DMS153 (cell line): ENCODE measurements at regions not wholly inside any gene's neighbourhood (a gene's known extent, or its start where the extent isn't known, plus 50 kb on each side); places are given as distances from the start of the nearest gene placed in this dataset.

ENCODE experiments used
- DNase-seq: peaks from one replicate; lab custom pipeline; 2025; lab: John Stamatoyannopoulos, UW

- no peak for DNase-seq
Measured at GRCh38 chr16:73434621-73435020, 386.7 kb upstream of the ZFHX3 start.

- DNase-seq: no peak
Measured at GRCh38 chr16:73433731-73434307, 385.9 kb upstream of the ZFHX3 start.

GRCh38 chr16:73432850-73433730 lies 385.2 kb upstream of the ZFHX3 start:
- DNase-seq: no peak

- DNase-seq: no peak
Measured at GRCh38 chr16:73430138-73430537, 382.2 kb upstream of the ZFHX3 start.

- DNase-seq: no peak
Measured at GRCh38 chr16:73428121-73428520, 380.2 kb upstream of the ZFHX3 start.

- no peak for DNase-seq
Measured at GRCh38 chr16:73427164-73427563, 379.2 kb upstream of the ZFHX3 start.

- no peak for DNase-seq
Measured at GRCh38 chr16:73426433-73427160, 378.7 kb upstream of the ZFHX3 start.

GRCh38 chr16:73420676-73421075 lies 372.7 kb upstream of the ZFHX3 start:
- DNase-seq: no peak

- DNase-seq: no peak
Measured at GRCh38 chr16:73420244-73420643, 372.3 kb upstream of the ZFHX3 start.

GRCh38 chr16:73418691-73419090 lies 370.8 kb upstream of the ZFHX3 start:
- DNase-seq: no peak

GRCh38 chr16:73418051-73418450 lies 370.1 kb upstream of the ZFHX3 start:
- no peak for DNase-seq

- DNase-seq: no peak
Measured at GRCh38 chr16:73415286-73415685, 367.4 kb upstream of the ZFHX3 start.

- no peak for DNase-seq
Measured at GRCh38 chr16:73414638-73415037, 366.7 kb upstream of the ZFHX3 start.

GRCh38 chr16:73413830-73414190 lies 365.9 kb upstream of the ZFHX3 start:
- no peak for DNase-seq

GRCh38 chr16:73413091-73413829 lies 365.3 kb upstream of the ZFHX3 start:
- DNase-seq: no peak

GRCh38 chr16:73412416-73412815 lies 364.5 kb upstream of the ZFHX3 start:
- DNase-seq: no peak

GRCh38 chr16:73408716-73409115 lies 360.8 kb upstream of the ZFHX3 start:
- no peak for DNase-seq

- DNase-seq: no peak
Measured at GRCh38 chr16:73408311-73408710, 360.4 kb upstream of the ZFHX3 start.

GRCh38 chr16:73405851-73406250 lies 357.9 kb upstream of the ZFHX3 start:
- no peak for DNase-seq

GRCh38 chr16:73404001-73404400 lies 356.1 kb upstream of the ZFHX3 start:
- no peak for DNase-seq

GRCh38 chr16:73403291-73403690 lies 355.4 kb upstream of the ZFHX3 start:
- no peak for DNase-seq

- no peak for DNase-seq
Measured at GRCh38 chr16:73400951-73401350, 353.0 kb upstream of the ZFHX3 start.
